ENCODE measurements at regions not wholly inside any gene's neighbourhood (a gene's known extent, or its start where the extent isn't known, plus 50 kb on each side); places are given as distances from the start of the nearest gene placed in this dataset.

DNA sequence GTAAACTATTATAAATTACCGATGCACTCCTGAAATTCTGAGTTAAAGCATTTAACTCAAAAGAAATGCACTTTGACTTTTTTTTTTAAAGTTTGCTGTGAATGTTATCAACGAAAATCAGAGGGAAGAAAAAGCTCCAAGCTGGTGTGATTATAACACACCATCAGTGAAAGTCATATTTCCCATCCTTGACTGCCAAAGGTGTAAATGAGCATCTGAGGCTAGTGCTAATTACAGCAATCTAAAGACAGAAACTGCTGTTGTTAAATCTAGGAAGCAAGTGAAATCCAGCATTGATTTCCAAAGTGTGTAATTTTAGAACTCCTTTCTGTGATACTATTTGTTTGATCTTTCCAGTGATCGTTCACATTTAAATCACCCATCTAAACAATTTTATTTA, 1538.8 kb downstream of the TECRL start:
- Histone ChIP-seq H3K9me3 (no peaks in the 10 kb centered on the region), H3K27me3 (replicated peaks; ENCODE audit: insufficient read depth) (no peaks in the 10 kb centered on the region), H3K27ac (no peak overlapping the region), H3K4me1 (replicated peaks) (no peaks in the 10 kb centered on the region), H3K36me3 (no peaks in the 10 kb centered on the region), H3K4me3 (no peak overlapping the region)
- WGBS: 66% methylated on average over 3 of the region's 3 CpGs
- intact Hi-C loops (cut with DNase I): no loop called here
- TF ChIP-seq, protein P1, sequence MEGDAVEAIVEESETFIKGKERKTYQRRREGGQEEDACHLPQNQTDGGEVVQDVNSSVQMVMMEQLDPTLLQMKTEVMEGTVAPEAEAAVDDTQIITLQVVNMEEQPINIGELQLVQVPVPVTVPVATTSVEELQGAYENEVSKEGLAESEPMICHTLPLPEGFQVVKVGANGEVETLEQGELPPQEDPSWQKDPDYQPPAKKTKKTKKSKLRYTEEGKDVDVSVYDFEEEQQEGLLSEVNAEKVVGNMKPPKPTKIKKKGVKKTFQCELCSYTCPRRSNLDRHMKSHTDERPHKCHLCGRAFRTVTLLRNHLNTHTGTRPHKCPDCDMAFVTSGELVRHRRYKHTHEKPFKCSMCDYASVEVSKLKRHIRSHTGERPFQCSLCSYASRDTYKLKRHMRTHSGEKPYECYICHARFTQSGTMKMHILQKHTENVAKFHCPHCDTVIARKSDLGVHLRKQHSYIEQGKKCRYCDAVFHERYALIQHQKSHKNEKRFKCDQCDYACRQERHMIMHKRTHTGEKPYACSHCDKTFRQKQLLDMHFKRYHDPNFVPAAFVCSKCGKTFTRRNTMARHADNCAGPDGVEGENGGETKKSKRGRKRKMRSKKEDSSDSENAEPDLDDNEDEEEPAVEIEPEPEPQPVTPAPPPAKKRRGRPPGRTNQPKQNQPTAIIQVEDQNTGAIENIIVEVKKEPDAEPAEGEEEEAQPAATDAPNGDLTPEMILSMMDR (IDR thresholded peaks at IDR 0.05): no peak
- TF ChIP-seq POLR2AphosphoS5 (IDR thresholded peaks at IDR 0.05) (no peak), POLR2A (IDR thresholded peaks at IDR 0.05) (no peak)
- DNase-seq (ENCODE audit: low spot score): no peak

DNA sequence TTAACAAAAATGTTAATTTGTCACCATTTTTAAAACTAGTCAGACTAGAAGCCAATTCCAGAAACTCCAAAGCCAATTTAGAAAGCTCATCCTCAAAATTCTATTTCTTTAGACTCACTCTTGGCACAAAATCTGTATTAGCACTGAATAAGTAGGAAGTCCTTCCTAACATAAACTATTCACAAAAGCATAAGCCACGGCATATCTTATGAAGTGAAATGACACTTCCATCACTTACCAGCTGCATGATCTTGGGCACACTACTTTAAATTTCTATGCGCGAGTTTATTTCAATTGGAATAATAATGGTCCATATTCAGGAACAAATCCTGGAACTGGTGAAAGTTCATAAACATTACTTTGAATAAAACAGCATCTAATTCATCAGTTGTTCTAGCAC, 1544.0 kb downstream of the TECRL start:
- WGBS: 96% methylated on average over 3 of the region's 3 CpGs
- no peaks in the 10 kb centered on the region for H3K4me1 ChIP-seq (replicated peaks)
- no peak for DNase-seq (ENCODE audit: low spot score)
- H3K9me3 ChIP-seq: no peaks in the 10 kb centered on the region
- no peaks in the 10 kb centered on the region for H3K27me3 ChIP-seq (replicated peaks; ENCODE audit: insufficient read depth)
- H3K36me3 ChIP-seq: no peaks in the 10 kb centered on the region
- no peak overlapping the region for H3K27ac ChIP-seq
- intact Hi-C loops (cut with DNase I): no loop called here
- TF ChIP-seq POLR2A (IDR thresholded peaks at IDR 0.05): no peak
- TF ChIP-seq, protein P1 (IDR thresholded peaks at IDR 0.05): no peak
- no peak for TF ChIP-seq POLR2AphosphoS5 (IDR thresholded peaks at IDR 0.05)
- no peak overlapping the region for H3K4me3 ChIP-seq

DNA sequence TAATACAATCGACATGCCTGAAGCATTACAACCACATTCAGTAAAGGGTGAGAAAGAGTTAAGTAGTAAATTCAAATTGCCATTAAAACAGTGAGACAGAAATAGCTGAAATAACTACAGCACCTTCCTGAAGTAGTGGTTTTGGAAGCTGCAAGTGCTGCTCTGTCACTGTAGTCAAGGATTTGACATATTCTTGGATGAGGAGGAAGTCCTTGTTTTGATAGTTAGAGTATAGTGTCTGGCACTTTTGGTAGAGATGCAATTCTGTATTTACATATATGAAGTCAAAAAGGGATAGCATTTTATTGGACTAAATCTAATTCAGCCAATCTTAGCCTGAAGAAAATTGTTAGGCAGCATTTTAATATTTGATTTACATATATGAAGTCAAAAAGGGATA, 1559.6 kb downstream of the TECRL start:
- TF ChIP-seq, protein P1 (IDR thresholded peaks at IDR 0.05): no peak
- TF ChIP-seq POLR2AphosphoS5 (IDR thresholded peaks at IDR 0.05) (no peak), POLR2A (IDR thresholded peaks at IDR 0.05) (no peak)
- Histone ChIP-seq H3K4me1 (replicated peaks) (no peaks in the 10 kb centered on the region), H3K36me3 (no peaks in the 10 kb centered on the region), H3K27me3 (replicated peaks; ENCODE audit: insufficient read depth) (no peaks in the 10 kb centered on the region), H3K4me3 (no peak overlapping the region), H3K27ac (no peak overlapping the region), H3K9me3 (no peaks in the 10 kb centered on the region)
- WGBS: 81% methylated on average over 1 of the region's 1 CpG
- DNase-seq (ENCODE audit: low spot score): no peak
- intact Hi-C loops (cut with DNase I): no loop called here

DNA sequence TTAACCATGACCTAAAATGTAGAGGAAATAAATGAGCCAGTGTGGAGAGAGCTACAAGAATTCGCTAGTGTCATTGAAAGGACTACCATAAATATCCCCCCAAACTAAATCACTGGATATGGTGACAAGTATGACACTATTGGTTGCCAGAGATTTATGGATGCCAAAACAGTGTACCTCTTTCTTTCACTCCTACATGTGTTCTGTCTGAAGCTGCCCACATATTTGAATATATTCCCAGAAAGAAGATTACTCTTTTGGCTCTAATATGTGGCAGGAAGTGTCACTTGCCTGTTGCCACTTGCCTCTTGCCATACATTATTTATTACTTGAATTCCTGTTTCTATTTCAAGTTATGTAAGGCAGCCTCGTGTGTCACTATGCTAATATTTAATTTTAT, 1573.6 kb downstream of the TECRL start:
- Histone ChIP-seq H3K36me3 (no peaks in the 10 kb centered on the region), H3K27ac (no peak overlapping the region), H3K4me3 (no peak overlapping the region), H3K9me3 (no peaks in the 10 kb centered on the region), H3K4me1 (replicated peaks) (no peaks in the 10 kb centered on the region), H3K27me3 (replicated peaks; ENCODE audit: insufficient read depth) (no peaks in the 10 kb centered on the region)
- TF ChIP-seq POLR2A (IDR thresholded peaks at IDR 0.05): no peak
- TF ChIP-seq, protein P1 (IDR thresholded peaks at IDR 0.05): no peak
- no peak for TF ChIP-seq POLR2AphosphoS5 (IDR thresholded peaks at IDR 0.05)
- 35% methylated on average over 2 of the region's 2 CpGs for WGBS
- intact Hi-C loops (cut with DNase I): no loop called here
- DNase-seq (ENCODE audit: low spot score): no peak

DNA sequence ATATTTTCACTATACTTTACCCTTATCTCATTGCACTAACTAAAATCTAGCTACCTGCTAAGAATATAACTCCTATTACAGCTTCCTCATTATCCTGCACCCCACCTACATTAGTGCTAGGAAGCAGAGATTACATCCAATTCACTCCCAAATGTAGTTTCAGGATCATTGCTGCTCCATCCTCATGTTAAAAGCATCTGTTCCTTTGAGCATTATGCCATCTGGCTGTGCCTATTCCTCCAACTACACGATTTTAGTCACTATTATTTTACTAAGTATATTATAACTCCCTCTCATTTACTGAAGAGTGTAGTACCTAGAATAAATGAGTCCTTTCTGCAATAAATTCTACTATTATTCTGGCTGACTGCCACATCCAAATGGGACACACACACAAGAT, 1586.9 kb downstream of the TECRL start:
- intact Hi-C loops (cut with DNase I): no loop called here
- Histone ChIP-seq H3K4me1 (replicated peaks) (no peaks in the 10 kb centered on the region), H3K4me3 (no peak overlapping the region), H3K27ac (no peak overlapping the region), H3K36me3 (no peaks in the 10 kb centered on the region), H3K27me3 (replicated peaks; ENCODE audit: insufficient read depth) (no peaks in the 10 kb centered on the region), H3K9me3 (no peaks in the 10 kb centered on the region)
- TF ChIP-seq, protein P1 (IDR thresholded peaks at IDR 0.05): no peak
- TF ChIP-seq POLR2A (IDR thresholded peaks at IDR 0.05): no peak
- no peak for TF ChIP-seq POLR2AphosphoS5 (IDR thresholded peaks at IDR 0.05)
- 59% methylated on average over 1 of the region's 1 CpG for WGBS
- DNase-seq (ENCODE audit: low spot score): no peak

Measured in prostate gland (tissue), 2 donors.